HEK293 (cell line): ENCODE measurements at regions not wholly inside any gene's neighbourhood (a gene's known extent, or its start where the extent isn't known, plus 50 kb on each side); places are given as distances from the start of the nearest gene placed in this dataset.

Source experiments
- CTCF ChIA-PET: fragments of 350-600 bp; formaldehyde crosslinking; extraction: SDS; loops from one replicate; lab custom pipeline; 2021; ENCODE audit warnings: antibody characterized with exemption; lab: Yijun Ruan, JAX
- POLR2A ChIA-PET: fragments of 300-600 bp; formaldehyde crosslinking; extraction: SDS; loops from one replicate; lab custom pipeline; 2020; ENCODE audit warnings: antibody characterized with exemption, inconsistent platforms; lab: Yijun Ruan, JAX
- H3K27ac ChIP-seq: fragments of 200-500 bp; sonication (Bioruptor generic); 2 replicates; pipeline ENCODE4 v1.5.1; 2014; ENCODE audit warnings: low read depth, low read length, control low read depth, inconsistent platforms; ENCODE audit errors: extremely low read depth
- H3K36me3 ChIP-seq, 2 experiments: fragments of 200-500 bp in 1 of 2; sonication (Bioruptor generic) in 1 of 2; 1 replicate in 1 of 2; 2 replicates in 1 of 2; pipeline ENCODE4 v1.5.1; 2014 to 2017; ENCODE audit warnings: inconsistent platforms in 2 of 2, low read length in 2 of 2; ENCODE audit not compliant: control insufficient read depth in 2 of 2, insufficient read depth in 1 of 2
- H3K4me1 ChIP-seq: fragments of 200-500 bp; sonication (Bioruptor generic); 2 replicates; pipeline ENCODE4 v1.5.1; 2014; ENCODE audit warnings: mild to moderate bottlenecking, low read length, inconsistent platforms; ENCODE audit not compliant: control insufficient read depth, insufficient read depth
- H3K4me3 ChIP-seq: 2 replicates; pipeline ENCODE4 v1.5.1; 2011; ENCODE audit warnings: low read depth, mild to moderate bottlenecking, control low read depth, low read length, moderate library complexity
- H3K9me3 ChIP-seq: fragments of 200-500 bp; sonication (Bioruptor generic); 2 replicates; pipeline ENCODE4 v1.5.1; 2014; ENCODE audit warnings: low read depth, low read length, inconsistent platforms; ENCODE audit not compliant: control insufficient read depth, insufficient read depth
- EGR2 ChIP-seq: fragments of 450-650 bp; formaldehyde crosslinking; IDR thresholded peaks from 2 replicates; pipeline ENCODE4 v1.5.1; 2016; ENCODE audit warnings: low read depth, missing biosample characterization, missing genetic modification characterization
- GLIS2 ChIP-seq: fragments of 450-650 bp; formaldehyde crosslinking; IDR thresholded peaks from 2 replicates; pipeline ENCODE4 v1.5.1; 2016; ENCODE audit warnings: missing biosample characterization, missing genetic modification characterization
- YY2 ChIP-seq: fragments of 450-650 bp; formaldehyde crosslinking; IDR thresholded peaks from 2 replicates; pipeline ENCODE4 v1.5.1; 2016; ENCODE audit warnings: missing biosample characterization, missing genetic modification characterization
- ZBTB17 ChIP-seq: fragments of 450-650 bp; formaldehyde crosslinking; IDR thresholded peaks from 2 replicates; pipeline ENCODE4 v1.5.1; 2016; ENCODE audit warnings: missing biosample characterization, missing genetic modification characterization
- ZFHX2 ChIP-seq: fragments of 450-650 bp; formaldehyde crosslinking; conservative IDR thresholded peaks from 2 replicates; pipeline ENCODE4 v1.5.1; 2016; ENCODE audit warnings: missing biosample characterization, missing genetic modification characterization
- ZIC2 ChIP-seq: fragments of 450-650 bp; formaldehyde crosslinking; IDR thresholded peaks from 2 replicates; pipeline ENCODE4 v1.5.1; 2016; ENCODE audit warnings: missing biosample characterization, missing genetic modification characterization
- ZNF121 ChIP-seq: fragments of 450-650 bp; formaldehyde crosslinking; IDR thresholded peaks from 2 replicates; pipeline ENCODE4 v1.5.1; 2016; ENCODE audit warnings: missing biosample characterization, missing genetic modification characterization
- ZNF174 ChIP-seq: fragments of 450-650 bp; formaldehyde crosslinking; IDR thresholded peaks from 2 replicates; pipeline ENCODE4 v1.5.0; 2017; ENCODE audit warnings: missing biosample characterization, mild to moderate bottlenecking, missing genetic modification characterization
- ZNF26 ChIP-seq: fragments of 450-650 bp; formaldehyde crosslinking; IDR thresholded peaks from 2 replicates; pipeline ENCODE4 v1.5.1; 2016; ENCODE audit warnings: missing biosample characterization, missing genetic modification characterization
- ZNF292 ChIP-seq: fragments of 450-650 bp; formaldehyde crosslinking; IDR thresholded peaks from 2 replicates; pipeline ENCODE4 v1.5.1; 2016; ENCODE audit warnings: low read depth, missing biosample characterization, missing genetic modification characterization, borderline replicate concordance
- ZNF501 ChIP-seq: fragments of 450-650 bp; formaldehyde crosslinking; IDR thresholded peaks from 2 replicates; pipeline ENCODE4 v1.5.1; 2016; ENCODE audit warnings: missing biosample characterization, missing genetic modification characterization
- ZNF514 ChIP-seq: fragments of 450-650 bp; formaldehyde crosslinking; IDR thresholded peaks from 2 replicates; pipeline ENCODE4 v1.5.1; 2016; ENCODE audit warnings: missing biosample characterization, missing genetic modification characterization
- ZNF580 ChIP-seq: fragments of 450-650 bp; formaldehyde crosslinking; IDR thresholded peaks from 2 replicates; pipeline ENCODE4 v1.5.1; 2016; ENCODE audit warnings: missing biosample characterization, missing genetic modification characterization
- ZNF768 ChIP-seq: fragments of 450-650 bp; formaldehyde crosslinking; IDR thresholded peaks from 2 replicates; pipeline ENCODE4 v1.5.1; 2018; ENCODE audit warnings: missing biosample characterization, mild to moderate bottlenecking, missing genetic modification characterization

- no peak for TF ChIP-seq ZNF174 (tag by site-specific recombination)
- peak; percentile 52; the same call in 1 of the 2 replicates for TF ChIP-seq ZNF768 (tag by site-specific recombination)
- ChIA-PET POLR2A (no interaction called here), CTCF (interaction anchor here (0.5 to 1.3 kb wide), 4 partner anchors 19 to 79 kb away, joined by 3 to 8 read pairs (median 3); no protein-coding TSS in a partner anchor)
- Histone ChIP-seq H3K9me3 (no peaks in the 10 kb centered on the region), H3K36me3 (peaks cover 0 to 41% of the 10 kb centered on the region in 2 experiments; a peak in 1 of 3 replicates), H3K4me3 (no peak overlapping the region), H3K27ac (no peak overlapping the region), H3K4me1 (peaks cover 9% of the 10 kb centered on the region)
Measured at GRCh38 chr16:85174871-85175723, 62.8 kb upstream of the CIBAR2 start.

GRCh38 chr16:85175724-85176233 is 63.5 kb upstream of the CIBAR2 start:
- no peak overlapping the region for H3K4me3 ChIP-seq
- H3K27ac ChIP-seq = no peak overlapping the region
- peaks cover 0 to 41% of the 10 kb centered on the region in 2 experiments; a peak in 1 of 3 replicates for H3K36me3 ChIP-seq
- H3K9me3 ChIP-seq = no peaks in the 10 kb centered on the region
- H3K4me1 ChIP-seq = peaks cover 9% of the 10 kb centered on the region
- CTCF ChIA-PET = interaction anchor here (0.7 kb wide), 1 partner anchor 43 kb away, joined by 3 read pairs; no protein-coding TSS in a partner anchor
- POLR2A ChIA-PET = no interaction called here
- TF ChIP-seq ZNF768 (tag by site-specific recombination) (peak; percentile 11; the same call in 1 of the 2 replicates), ZNF121 (tag by site-specific recombination) (peak; percentile 82), ZNF501 (tag by site-specific recombination) (no peak)
- TF ChIP-seq, all 188 proteins: peak for 2

GRCh38 chr16:85176541-85177447 is 64.5 kb upstream of the CIBAR2 start:
- Histone ChIP-seq H3K36me3 (peaks cover 0 to 41% of the 10 kb centered on the region in 2 experiments; a peak in 1 of 3 replicates), H3K27ac (no peak overlapping the region), H3K4me3 (no peak overlapping the region), H3K4me1 (peaks cover 9% of the 10 kb centered on the region), H3K9me3 (no peaks in the 10 kb centered on the region)
- TF ChIP-seq EGR2 (tag by site-specific recombination) (peak; percentile 42; the same call in 1 of the 2 replicates), YY2 (no peak), GLIS2 (tag by site-specific recombination) (no peak), ZIC2 (no peak), ZNF514 (tag by site-specific recombination) (no peak), ZNF580 (tag by site-specific recombination) (no peak), ZNF26 (no peak), ZBTB17 (no peak), ZFHX2 (tag by site-specific recombination) (peak; percentile 49), ZNF292 (tag by site-specific recombination) (no peak), ZNF174 (tag by site-specific recombination) (no peak)
- ChIA-PET CTCF (interaction anchor here (0.7 kb wide), 1 partner anchor 378 kb away, joined by 3 read pairs; no protein-coding TSS in a partner anchor), POLR2A (no interaction called here)
